MM.1S (cell line): ENCODE measurements at regions not wholly inside any gene's neighbourhood (a gene's known extent, or its start where the extent isn't known, plus 50 kb on each side); places are given as distances from the start of the nearest gene placed in this dataset.

Experiments
- DNase-seq: peaks from one replicate; pipeline ENCODE4 v3.0.0-alpha.2; 2015
- H2AFZ ChIP-seq: fragments of 300-600 bp; sonication (generic); 2 replicates; pipeline ENCODE4 v1.6.0; 2016; ENCODE audit warnings: antibody characterized with exemption, low read length
- H3F3A ChIP-seq: fragments of 300-600 bp; sonication (generic); 2 replicates; pipeline ENCODE4 v1.6.1; 2016; ENCODE audit warnings: mild to moderate bottlenecking, antibody characterized with exemption, low read length, moderate library complexity, mixed read lengths; ENCODE audit not compliant: insufficient read depth
- H3K27ac ChIP-seq: fragments of 300-600 bp; sonication (generic); 2 replicates; pipeline ENCODE4 v1.5.1; 2016; ENCODE audit warnings: mild to moderate bottlenecking, low read length
- H3K27me3 ChIP-seq: fragments of 300-600 bp; sonication (generic); replicated peaks from 2 replicates; pipeline ENCODE4 v1.6.0; 2016; ENCODE audit warnings: low read length; ENCODE audit not compliant: insufficient read depth
- H3K36me3 ChIP-seq: fragments of 300-600 bp; sonication (generic); replicated peaks from 2 replicates; pipeline ENCODE4 v1.6.1; 2016; ENCODE audit warnings: mild to moderate bottlenecking, low read length, mixed read lengths; ENCODE audit not compliant: insufficient read depth
- H3K4me1 ChIP-seq: fragments of 300-600 bp; sonication (generic); 2 replicates; pipeline ENCODE4 v1.6.1; 2016; ENCODE audit warnings: low read length, mixed read lengths
- H3K4me2 ChIP-seq: fragments of 300-600 bp; sonication (generic); 2 replicates; pipeline ENCODE4 v1.6.0; 2016; ENCODE audit warnings: low read depth, low read length
- H3K4me3 ChIP-seq: fragments of 300-600 bp; sonication (generic); 2 replicates; pipeline ENCODE4 v1.5.1; 2016; ENCODE audit warnings: low read length, mixed read lengths
- H3K79me2 ChIP-seq: fragments of 300-600 bp; sonication (generic); 2 replicates; pipeline ENCODE4 v1.6.1; 2016; ENCODE audit warnings: mixed run types, low read length, mixed read lengths
- H3K9ac ChIP-seq: fragments of 300-600 bp; sonication (generic); 2 replicates; pipeline ENCODE4 v1.6.1; 2016; ENCODE audit warnings: low read length, mixed read lengths
- H3K9me2 ChIP-seq: fragments of 300-600 bp; sonication (generic); replicated peaks from 2 replicates; pipeline ENCODE4 v1.6.1; 2016; ENCODE audit warnings: mild to moderate bottlenecking, low read length, mixed read lengths; ENCODE audit not compliant: insufficient read depth
- H3K9me3 ChIP-seq: fragments of 300-600 bp; sonication (generic); replicated peaks from 2 replicates; pipeline ENCODE4 v1.6.1; 2016; ENCODE audit warnings: mild to moderate bottlenecking, low read length, mixed read lengths; ENCODE audit not compliant: insufficient read depth
- H4K20me1 ChIP-seq: fragments of 300-600 bp; sonication (generic); 2 replicates; pipeline ENCODE4 v1.6.1; 2016; ENCODE audit warnings: mild to moderate bottlenecking, low read length, moderate library complexity, mixed read lengths; ENCODE audit not compliant: insufficient read depth
- CTCF ChIP-seq: fragments of 300-600 bp; sonication (generic); IDR thresholded peaks from 2 replicates; pipeline ENCODE4 v1.5.1; 2016; ENCODE audit warnings: antibody characterized with exemption, low read length, mixed read lengths
- EZH2 ChIP-seq: fragments of 300-600 bp; sonication (generic); optimal IDR thresholded peaks from 2 replicates; pipeline ENCODE3; 2017; ENCODE audit warnings: low read depth, mild to moderate bottlenecking, antibody characterized with exemption, low read length, mixed read lengths
- EZH2phosphoT487 ChIP-seq: fragments of 300-600 bp; sonication (generic); IDR thresholded peaks from 2 replicates; pipeline ENCODE4 v1.6.1; 2018; ENCODE audit warnings: antibody characterized with exemption, low read length

- H3K9ac ChIP-seq: no peak overlapping the region
- H3K36me3 ChIP-seq: no peaks in the 10 kb centered on the region
- H3K9me2 ChIP-seq: no peaks in the 10 kb centered on the region
- H3K4me3 ChIP-seq: no peak overlapping the region
- peaks cover 1% of the 10 kb centered on the region for H3K4me1 ChIP-seq
- TF ChIP-seq EZH2phosphoT487 (no peak), EZH2 (no peak), CTCF (no peak)
- no peaks in the 10 kb centered on the region for H4K20me1 ChIP-seq
- H3K27ac ChIP-seq: no peak overlapping the region
- no peak overlapping the region for H2AFZ ChIP-seq
- no peaks in the 10 kb centered on the region for H3K79me2 ChIP-seq
- no peak overlapping the region for H3K4me2 ChIP-seq
- no peaks in the 10 kb centered on the region for H3F3A ChIP-seq
- no peak for DNase-seq
- no peaks in the 10 kb centered on the region for H3K9me3 ChIP-seq
- H3K27me3 ChIP-seq: no peaks in the 10 kb centered on the region
Observed at GRCh38 chr1:93023281-93023680, 55.8 kb upstream of the MTF2 start.

- H3F3A ChIP-seq: peaks cover 5% of the 10 kb centered on the region
- H3K27me3 ChIP-seq: no peaks in the 10 kb centered on the region
- H3K79me2 ChIP-seq: no peaks in the 10 kb centered on the region
- no peaks in the 10 kb centered on the region for H3K9me3 ChIP-seq
- no peaks in the 10 kb centered on the region for H3K36me3 ChIP-seq
- H3K27ac ChIP-seq: no peak overlapping the region
- TF ChIP-seq EZH2 (no peak), CTCF (no peak), EZH2phosphoT487 (no peak)
- H4K20me1 ChIP-seq: no peaks in the 10 kb centered on the region
- no peak for DNase-seq
- H3K9ac ChIP-seq: no peak overlapping the region
- H3K4me2 ChIP-seq: no peak overlapping the region
- no peak overlapping the region for H2AFZ ChIP-seq
- no peaks in the 10 kb centered on the region for H3K9me2 ChIP-seq
- H3K4me3 ChIP-seq: no peak overlapping the region
- H3K4me1 ChIP-seq: peaks cover 12% of the 10 kb centered on the region
Observed at GRCh38 chr1:93025572-93025971, 53.5 kb upstream of the MTF2 start.

GRCh38 chr1:93028542-93028941 lies 50.5 kb upstream of the MTF2 start:
- peaks cover 5% of the 10 kb centered on the region for H3F3A ChIP-seq
- no peaks in the 10 kb centered on the region for H3K79me2 ChIP-seq
- no peaks in the 10 kb centered on the region for H4K20me1 ChIP-seq
- DNase-seq: no peak
- no peaks in the 10 kb centered on the region for H3K9me2 ChIP-seq
- H3K27me3 ChIP-seq: no peaks in the 10 kb centered on the region
- H2AFZ ChIP-seq: no peak overlapping the region
- H3K27ac ChIP-seq: peak overlapping the region; percentile 18; the same call in 1 of the 2 replicates
- no peak overlapping the region for H3K4me3 ChIP-seq
- H3K9me3 ChIP-seq: no peaks in the 10 kb centered on the region
- H3K4me1 ChIP-seq: peaks cover 20% of the 10 kb centered on the region
- H3K36me3 ChIP-seq: no peaks in the 10 kb centered on the region
- H3K4me2 ChIP-seq: no peak overlapping the region
- TF ChIP-seq CTCF: no peak
- no peak for TF ChIP-seq EZH2
- no peak for TF ChIP-seq EZH2phosphoT487
- H3K9ac ChIP-seq: no peak overlapping the region
